GM21528 (cell line): ENCODE measurements at regions not wholly inside any gene's neighbourhood (a gene's known extent, or its start where the extent isn't known, plus 50 kb on each side); places are given as distances from the start of the nearest gene placed in this dataset.

ENCODE experiments used
- ATAC-seq: cut with Tn5 transposase; IDR thresholded peaks from one replicate; pipeline ENCODE4 v1.9.1; 2021; ENCODE audit warnings: mild to moderate bottlenecking, moderate library complexity; ENCODE audit not compliant: unreplicated experiment, low FRiP score

DNA sequence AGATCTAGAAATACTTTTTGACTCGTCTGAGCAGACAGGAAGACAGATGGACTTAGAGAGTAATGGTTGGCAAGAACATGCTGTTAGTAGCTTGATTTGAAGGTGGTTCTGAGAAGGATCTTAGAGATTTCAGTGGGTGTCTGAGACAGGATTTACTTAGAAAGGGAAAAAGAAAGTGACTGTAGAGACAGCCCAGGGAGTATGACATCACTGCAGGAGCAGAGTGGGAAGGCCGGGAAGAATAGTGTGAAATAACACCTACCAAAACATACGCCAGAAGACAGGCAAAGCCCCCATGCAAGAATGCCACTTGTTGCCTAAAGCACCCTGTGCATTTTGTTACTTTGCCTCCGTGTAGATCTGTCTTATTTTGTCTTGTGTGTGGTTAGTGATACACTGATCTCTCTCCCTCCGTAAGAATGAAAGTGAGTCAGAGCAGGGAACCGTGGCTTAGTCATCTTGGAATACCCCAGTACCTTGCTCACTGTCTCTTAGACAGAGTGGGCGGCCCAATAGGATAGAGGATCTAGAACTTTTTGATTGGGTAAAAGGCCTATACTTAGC lies 161.3 kb upstream of the IFNG-AS1 start:
- ATAC-seq: no peak

DNA sequence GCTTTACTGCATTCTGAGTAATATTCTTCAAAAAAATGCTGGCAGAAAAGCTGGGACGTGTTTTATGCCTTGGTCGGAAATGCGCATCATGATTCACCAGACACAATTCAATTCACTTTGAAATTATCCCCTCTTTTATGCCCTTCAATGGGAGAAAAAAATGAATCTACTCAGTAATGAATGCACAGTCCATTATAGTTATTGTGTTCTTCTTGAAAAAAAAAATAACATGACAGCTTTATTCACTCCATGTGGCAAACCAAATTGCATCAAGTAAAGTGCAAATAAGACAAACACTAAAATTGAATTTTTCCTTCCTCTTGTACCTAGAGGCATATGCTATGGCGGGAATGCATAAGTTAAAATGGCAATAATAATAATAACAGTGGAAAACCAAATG lies 159.4 kb upstream of the IFNG-AS1 start:
- no peak for ATAC-seq

DNA sequence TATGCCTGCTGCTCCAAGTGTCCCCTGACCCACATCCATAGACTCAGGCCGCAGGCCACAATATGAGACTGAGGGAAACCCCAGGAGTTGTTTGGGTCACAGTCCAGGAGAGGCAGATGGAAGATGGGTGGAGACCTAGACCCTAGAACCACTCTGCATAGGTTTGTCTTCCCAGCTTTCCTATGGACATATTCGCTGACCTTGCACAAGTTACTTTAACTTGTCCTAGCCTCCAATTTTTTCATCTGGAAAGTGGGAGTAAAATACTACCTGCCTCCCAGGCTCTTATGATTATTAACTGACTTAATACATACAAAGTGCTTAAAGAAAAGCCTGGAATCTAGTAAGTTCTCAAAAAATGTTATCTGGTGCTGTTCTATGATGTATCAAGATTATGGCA lies 157.1 kb upstream of the IFNG-AS1 start:
- ATAC-seq: no peak

DNA sequence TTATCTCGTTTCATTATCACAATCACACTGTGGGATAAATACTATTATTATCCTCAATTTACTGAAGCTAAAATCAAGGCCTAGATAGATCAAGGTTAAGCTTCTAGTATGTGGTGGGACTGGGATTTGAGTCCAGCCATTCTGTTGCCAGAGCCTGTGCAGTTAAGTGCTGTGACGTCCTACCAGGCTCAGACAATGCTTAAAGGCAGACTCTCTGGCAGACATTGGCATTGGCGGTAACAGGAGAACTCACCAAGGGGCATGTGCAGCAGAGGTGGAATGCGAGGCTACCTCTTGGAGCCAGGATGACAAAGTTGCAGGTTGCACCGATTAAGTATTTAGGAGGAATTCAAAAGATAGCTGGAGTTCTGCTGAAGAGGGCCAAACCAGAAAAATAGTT lies 155.6 kb upstream of the IFNG-AS1 start:
- ATAC-seq: no peak

DNA sequence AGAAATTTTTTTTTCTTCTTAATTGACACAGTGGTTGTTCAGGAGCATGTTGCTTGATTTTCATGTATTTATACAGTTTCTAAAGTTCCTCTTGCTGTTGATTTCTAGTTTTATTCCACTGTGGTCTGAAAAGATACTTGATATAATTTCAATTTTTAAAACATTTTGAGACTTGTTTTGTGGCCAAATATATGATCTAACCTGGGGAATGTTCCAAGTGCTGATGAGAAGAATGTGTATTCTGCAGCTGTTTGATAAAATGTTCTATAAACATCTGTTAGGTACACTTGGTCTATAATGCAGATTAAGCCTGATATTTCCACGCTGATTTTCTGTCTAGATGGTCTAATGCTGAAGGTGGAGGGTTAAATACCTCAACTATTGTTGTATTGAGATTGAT lies 151.4 kb upstream of the IFNG-AS1 start:
- ATAC-seq: no peak

DNA sequence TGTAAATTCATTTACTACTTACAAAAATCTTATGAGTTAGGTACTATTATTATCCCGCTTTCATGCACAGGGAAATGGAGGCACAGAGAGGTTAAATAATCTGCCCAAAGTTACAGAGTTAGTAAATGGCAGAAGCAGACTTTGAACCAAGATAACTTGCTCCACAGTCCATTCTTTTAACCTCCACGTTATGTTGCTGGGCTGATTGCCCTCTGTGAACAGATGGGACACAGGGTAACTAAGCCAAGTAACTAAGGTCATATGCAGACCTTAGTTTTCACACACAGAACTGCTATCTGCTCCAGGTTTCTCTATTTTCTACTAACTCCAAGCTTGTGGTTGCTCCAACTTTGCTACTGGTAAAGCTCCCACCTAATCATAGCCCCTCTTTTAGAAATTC lies 147.1 kb upstream of the IFNG-AS1 start:
- no peak for ATAC-seq

DNA sequence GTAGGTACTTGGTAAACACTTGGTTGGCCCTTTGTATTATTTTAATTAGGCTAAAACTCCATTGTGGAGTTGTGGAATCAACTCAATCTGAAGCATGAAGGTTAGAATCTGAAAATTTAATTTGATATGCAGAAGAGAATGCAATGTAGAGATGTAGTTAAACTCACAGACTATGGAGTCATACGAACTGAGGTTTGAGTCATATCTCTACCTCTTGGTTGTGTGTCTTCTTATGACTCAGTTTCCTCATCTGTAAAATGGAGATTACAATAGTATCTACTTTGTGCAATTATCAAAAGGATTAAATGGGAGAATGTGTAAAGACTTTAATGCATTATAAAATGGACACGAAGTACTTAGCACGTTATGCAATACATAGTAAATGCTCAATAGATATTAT lies 146.0 kb upstream of the IFNG-AS1 start:
- no peak for ATAC-seq

DNA sequence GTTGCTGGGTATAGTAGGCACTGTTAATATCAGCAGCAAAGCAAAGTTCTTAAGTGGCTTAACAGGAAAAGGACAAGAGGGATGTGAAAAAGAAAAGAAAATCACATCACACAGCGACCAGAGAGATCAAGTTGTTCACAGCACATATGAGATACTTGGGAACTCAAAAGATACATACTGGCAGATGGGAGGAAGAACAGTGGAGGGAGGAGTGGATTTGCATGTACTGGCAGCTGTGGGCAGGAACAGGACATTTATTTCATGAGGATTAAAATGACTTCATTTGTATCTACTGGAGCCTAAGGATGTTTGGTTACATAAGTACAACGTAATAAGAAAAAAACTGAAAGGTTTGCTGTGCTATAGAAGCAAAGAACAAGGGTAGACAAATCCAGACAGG lies 136.5 kb upstream of the IFNG-AS1 start:
- no peak for ATAC-seq

DNA sequence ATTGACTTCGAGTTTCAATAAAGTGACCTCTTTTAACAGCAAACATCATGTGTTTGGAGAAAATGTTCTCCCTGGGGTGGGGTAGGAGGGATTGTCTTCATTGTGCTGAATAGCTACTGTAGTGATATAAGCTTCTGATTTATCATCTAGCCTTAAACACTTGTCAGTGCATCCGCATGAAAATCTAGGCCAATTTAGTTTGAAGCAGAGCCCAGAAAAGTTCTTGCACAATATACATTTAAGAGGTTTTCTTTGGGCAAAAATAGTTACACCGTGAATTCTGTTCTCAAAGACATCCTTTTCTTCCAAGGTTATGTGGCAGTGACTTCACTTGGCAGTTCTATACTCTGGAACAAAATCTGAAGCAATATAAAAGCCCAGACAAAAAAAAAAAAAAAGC lies 136.0 kb upstream of the IFNG-AS1 start:
- no peak for ATAC-seq

DNA sequence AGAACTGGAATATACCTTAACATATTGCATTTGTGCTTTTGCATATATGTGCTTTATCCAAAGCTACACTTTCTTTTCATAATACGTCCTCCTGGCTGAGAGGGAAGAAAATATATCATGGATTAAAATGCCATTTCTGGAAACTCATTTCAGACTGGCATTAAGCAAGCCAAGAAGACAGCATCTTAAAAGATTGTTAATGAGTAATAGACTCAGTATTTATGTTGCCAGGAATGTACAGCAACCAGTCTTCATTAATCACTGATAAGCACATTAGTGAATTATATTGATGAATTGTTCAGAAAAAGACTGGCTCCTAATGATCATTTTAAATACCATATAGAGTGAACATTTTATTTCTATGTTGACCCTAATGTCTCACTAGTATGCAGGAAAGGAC lies 134.9 kb upstream of the IFNG-AS1 start:
- no peak for ATAC-seq

DNA sequence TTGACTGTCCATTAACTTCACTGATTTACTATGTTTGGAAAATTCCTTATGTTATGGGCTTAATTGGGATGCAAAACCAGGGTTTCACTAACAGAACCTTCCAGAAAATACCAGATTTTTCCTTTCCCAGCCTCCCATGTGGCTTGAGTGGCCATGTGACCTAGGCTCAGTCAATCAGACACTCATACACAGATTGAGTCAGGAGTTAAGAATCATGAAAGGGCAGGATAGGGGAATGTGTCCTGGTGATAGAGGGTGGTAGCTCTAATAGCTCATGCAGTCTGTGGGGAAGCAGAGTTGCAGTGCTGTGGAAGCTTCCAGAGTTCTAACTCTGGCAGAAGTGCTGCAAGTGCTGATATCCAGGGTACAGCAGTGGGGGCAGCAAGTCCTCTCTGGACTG lies 134.1 kb upstream of the IFNG-AS1 start:
- no peak for ATAC-seq

DNA sequence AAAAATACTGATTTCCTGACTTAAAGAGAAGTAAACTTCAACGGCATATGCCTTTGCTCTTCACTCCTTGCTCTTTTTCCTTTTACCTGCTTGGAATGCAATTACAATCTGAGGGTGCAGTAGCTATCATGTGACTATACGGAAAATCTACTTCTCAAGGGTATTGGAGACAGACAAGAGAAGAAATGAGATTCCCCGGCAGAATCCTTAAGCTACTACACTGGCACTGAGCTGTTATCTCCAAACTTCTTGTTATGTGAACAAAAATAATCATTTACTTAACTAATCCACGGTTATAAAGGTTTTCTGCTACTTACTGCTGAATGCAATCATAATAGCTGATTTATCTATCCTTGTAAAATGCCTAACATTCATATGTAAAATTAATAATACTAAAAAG lies 118.0 kb upstream of the IFNG-AS1 start:
- no peak for ATAC-seq

DNA sequence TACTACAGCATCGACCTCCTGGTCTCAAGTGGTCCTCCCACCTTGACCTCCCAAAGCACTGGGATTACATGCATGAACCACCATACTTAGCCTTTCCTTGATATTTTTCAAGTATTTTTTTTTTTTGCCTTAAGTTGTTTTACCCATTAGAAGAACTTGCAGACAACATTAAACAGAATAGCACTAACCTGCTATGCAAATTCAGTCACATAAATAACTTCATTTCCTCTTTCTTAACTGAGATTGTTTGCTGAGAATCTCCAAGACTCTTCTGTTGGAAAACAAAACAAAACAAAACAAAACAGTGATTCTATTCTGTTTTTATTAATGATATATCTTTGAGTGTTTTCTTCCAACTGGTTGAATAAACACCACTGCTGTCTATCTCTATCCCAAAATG lies 115.9 kb upstream of the IFNG-AS1 start:
- ATAC-seq: no peak

DNA sequence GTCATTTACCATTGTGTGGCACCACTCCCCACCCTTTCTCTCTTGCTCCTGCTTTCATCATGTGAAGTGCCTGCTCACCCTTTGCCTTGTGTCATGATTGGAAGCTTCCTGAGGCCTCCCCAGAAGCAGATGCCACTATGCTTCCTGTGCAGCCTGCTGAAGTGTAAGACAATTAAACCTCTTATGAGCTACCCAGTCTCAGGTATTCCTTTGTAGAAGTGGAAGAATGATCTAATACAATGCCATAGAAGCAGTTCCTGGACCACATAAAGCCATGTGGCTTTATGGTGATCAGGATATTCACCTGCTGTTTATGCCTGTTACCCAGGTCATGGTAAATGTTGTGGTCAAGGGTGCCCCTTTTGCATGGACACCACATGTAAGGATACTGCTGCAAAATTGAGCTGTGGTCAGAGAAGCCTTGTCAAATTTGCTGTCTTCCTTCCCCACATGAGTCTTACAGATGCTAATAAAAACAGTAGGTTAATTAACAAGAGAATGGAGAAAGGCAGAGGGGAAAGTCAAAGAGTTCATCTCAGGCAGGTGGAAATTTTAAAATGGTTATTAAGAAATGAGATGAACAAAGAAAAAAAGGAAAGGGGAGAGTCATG lies 112.8 kb upstream of the IFNG-AS1 start:
- no peak for ATAC-seq

DNA sequence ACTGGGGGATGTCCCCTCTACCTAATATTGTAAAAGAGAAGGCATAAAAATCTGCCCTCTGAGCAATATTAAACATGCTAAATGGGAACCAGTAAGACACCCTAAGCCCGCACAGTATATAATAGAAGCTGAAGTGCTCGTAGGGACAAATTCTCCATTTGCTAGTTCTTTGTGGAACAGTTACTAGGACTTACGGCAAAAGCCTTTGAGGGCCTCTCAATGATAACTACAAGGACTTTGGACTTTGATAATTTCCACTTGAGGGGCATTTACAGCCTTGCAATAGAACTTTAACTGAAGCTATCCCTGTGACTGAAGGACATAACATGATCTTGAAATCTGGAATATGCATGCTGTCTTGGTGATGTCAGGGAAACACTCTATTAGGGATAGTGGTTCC lies 111.5 kb upstream of the IFNG-AS1 start:
- ATAC-seq: no peak

DNA sequence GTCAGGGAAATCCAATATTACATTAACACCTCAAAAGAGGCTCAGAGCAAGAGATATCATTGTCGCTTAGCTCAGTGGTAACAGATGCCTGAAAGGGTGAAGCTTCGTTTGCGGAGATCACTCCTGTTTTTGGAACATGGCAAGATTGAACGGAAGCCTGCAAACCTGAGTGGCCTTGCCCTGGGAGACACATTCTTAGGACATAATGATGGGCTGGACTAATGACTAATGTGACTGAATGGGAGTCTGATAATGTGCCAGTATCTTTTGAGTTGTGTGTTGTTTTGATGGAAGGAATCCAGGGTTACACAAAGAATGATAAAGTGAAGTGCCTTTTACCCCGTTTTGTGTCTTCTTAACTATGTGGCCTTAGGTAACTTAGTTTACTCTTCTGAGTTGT lies 109.3 kb upstream of the IFNG-AS1 start:
- no peak for ATAC-seq

DNA sequence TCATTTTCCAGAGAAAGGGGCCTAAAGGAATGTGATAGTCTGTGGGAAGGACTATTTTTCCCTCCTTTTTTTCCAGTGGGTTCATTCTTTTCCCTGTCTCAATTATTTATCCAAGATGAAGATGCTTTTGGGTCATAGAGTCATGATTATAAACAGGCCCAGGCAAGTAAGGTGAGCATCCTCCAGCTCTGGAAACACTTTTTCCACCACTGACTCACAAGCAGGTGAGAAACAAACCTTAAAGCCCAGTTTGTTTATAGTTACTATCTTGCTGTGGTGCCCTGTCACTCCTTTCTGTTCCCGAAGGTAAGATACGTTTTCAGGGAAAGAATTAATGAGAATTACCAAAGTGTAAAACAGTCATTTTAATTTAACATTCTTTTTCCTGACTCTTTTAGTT lies 107.7 kb upstream of the IFNG-AS1 start:
- no peak for ATAC-seq

DNA sequence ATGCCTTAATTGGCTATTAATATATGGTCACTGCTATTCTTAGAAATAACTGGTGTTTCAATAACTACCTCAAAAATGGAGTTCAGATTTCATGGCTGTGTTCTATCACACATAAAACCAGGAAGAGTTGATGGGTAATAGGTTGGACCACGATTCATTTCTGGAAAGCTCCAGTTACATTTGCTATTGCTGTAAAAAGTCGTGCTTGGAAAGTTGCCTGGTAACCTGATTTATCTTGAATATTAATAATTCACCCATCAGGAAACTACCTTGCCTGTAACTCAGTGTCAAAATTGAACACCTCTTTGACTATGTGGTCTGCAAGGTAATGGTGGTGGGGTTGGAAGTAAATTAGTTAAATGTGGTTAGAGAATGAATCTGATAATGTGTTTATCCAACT lies 104.7 kb upstream of the IFNG-AS1 start:
- no peak for ATAC-seq

DNA sequence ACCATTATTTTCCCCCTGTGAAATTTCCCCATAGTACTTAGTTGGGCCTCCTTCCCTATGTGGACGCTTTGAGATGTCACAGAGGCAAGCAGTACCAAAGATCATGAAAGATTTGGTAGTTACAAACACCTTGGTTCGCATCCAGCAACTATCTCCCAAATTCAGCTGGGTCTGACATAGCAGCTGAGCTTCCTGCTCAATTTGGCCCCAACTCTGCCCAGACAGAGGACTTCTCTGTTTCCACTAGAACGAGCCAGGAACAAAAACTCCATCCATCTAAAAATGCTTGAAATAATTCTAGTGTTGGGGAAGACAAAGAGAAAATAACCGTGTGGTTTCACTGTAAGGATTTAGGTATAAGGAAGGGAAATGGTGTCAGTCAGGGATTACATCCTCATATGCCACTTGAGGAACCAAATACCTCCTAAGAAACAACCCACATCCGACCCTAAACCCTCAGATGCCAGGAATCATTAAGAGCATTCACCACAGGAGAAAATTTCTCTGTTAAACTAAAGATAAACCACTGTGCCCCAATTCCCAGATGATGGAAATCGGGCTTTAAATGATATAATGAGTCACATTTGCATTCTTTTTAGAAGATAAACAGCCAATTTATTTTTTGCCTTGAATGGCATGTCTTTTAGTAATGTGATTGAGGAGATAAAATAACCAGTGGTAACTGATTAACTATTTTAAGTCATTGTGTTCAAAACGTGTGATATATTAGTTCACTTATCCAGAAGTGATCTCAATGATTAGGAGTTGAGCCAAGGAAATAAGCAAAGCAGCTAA lies 103.7 kb upstream of the IFNG-AS1 start:
- ATAC-seq: no peak

DNA sequence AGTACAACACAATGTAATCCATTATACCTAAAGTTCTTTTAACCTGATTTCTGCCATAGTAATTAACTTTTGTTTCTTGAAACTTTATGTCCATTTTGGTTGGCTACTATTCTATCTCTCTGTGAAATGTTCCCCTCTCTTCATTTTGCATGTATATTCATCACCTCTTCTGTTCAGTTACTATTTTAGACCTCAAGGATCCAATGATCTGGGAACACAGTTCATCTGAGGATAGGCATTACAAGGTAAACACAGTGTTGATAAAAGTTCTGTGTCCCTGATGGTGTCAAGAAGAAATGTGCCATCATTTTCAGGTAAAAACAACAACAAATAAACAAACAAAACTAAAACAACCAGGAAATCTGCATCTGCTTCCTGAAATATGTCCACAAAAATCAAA lies 102.2 kb upstream of the IFNG-AS1 start:
- ATAC-seq: no peak

DNA sequence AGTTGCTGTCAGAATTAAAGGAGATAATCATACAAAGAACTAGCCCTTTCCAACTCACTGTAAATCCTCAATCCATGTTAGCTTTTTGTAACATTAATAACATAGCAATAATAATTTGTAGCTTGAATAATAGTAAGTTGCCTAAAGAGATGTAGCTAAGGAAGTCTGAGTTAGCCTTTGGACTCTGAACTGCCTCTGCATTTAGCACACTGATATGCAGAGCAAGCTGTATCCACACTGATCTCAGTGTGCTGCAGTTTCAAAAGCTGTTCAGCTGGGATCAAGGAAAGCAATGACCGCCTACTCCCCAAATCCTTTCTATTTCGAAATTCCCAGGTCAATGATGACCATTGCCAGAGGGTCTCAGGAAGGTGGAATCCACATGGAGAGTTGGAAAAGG lies 99.3 kb upstream of the IFNG-AS1 start:
- no peak for ATAC-seq

DNA sequence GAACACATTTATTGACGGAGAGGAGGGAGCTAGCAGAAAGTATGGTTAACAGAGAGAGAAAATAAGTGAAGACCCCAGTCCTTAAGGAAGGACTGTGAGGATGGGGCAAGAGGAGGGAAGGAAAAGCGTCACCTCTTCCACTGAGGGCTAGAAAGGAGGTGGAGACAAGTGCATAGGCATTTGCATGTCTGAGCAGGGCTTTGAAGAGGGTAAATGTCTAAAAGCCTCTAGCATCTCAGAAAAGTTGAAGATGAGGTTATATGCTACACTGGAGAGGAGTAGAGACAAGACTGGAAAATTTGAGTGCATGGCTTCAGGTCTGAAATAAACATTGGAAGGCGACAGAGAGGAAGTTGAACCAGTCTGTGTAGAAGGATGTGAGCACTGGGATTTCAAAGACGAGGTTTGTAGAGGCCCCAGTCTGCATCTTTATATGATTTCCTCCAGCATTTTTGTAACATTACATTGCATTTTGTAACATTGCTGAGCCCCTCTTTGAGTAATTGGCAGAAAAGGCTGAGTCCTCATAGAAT lies 98.5 kb upstream of the IFNG-AS1 start:
- no peak for ATAC-seq
